GM12873 (cell line): ENCODE measurements at regions not wholly inside any gene's neighbourhood (a gene's known extent, or its start where the extent isn't known, plus 50 kb on each side); places are given as distances from the start of the nearest gene placed in this dataset.

Source experiments
- TF ChIP-seq, protein P1 (sequence below): IDR thresholded peaks from 2 replicates; pipeline ENCODE4 v1.5.1; 2012; ENCODE audit warnings: low read depth, mild to moderate bottlenecking, moderate library complexity, low read length, control low read depth; ENCODE audit not compliant: insufficient read depth; ENCODE audit errors: missing control alignments

GRCh38 chr10:52542906-52543305, 228.8 kb downstream of the DKK1 start:
- TF ChIP-seq, protein P1, sequence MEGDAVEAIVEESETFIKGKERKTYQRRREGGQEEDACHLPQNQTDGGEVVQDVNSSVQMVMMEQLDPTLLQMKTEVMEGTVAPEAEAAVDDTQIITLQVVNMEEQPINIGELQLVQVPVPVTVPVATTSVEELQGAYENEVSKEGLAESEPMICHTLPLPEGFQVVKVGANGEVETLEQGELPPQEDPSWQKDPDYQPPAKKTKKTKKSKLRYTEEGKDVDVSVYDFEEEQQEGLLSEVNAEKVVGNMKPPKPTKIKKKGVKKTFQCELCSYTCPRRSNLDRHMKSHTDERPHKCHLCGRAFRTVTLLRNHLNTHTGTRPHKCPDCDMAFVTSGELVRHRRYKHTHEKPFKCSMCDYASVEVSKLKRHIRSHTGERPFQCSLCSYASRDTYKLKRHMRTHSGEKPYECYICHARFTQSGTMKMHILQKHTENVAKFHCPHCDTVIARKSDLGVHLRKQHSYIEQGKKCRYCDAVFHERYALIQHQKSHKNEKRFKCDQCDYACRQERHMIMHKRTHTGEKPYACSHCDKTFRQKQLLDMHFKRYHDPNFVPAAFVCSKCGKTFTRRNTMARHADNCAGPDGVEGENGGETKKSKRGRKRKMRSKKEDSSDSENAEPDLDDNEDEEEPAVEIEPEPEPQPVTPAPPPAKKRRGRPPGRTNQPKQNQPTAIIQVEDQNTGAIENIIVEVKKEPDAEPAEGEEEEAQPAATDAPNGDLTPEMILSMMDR: no peak

GRCh38 chr10:52551046-52551445, 221.5 kb downstream of the MBL2 start:
- TF ChIP-seq, protein P1: no peak

DNA sequence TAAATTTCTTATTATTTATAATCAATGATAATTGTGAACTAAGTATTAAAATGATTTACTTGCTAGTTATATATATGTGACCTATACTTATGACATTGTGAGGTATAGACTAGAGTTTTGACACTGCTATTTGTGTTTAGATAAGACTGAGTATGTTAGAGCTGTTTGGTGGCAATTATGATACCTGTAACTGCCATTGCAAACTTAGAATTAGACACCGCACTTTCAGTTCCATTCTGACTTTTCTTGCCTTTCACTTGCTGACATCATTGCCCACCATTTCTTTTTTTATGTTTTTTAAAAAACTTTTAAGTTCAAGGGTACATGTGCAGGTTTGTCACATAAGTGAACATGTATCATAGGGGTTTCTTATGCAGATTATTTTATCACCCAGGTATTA, 214.5 kb downstream of the MBL2 start:
- TF ChIP-seq, protein P1: no peak

DNA sequence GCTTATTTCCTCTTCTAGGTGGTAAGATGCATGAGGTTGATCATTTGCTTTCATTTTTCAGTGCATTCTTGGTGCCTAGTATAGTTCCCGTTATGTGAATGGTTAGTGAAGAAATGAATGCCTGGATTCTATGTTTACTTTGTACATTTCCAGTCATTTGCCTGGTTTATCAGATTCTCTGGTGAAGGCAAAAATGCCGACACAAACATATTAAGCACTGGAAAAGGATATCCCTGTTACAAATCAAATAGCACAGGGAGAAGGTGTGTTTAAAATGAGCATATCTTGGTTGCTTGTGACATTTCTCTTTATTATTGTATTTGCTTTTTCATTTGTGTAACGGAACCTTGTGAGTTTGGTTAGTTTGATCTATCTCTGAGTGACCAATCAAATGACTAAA, 211.3 kb downstream of the MBL2 start:
- TF ChIP-seq, protein P1: no peak

- TF ChIP-seq, protein P1: no peak
Observed at GRCh38 chr10:52563360-52563759, 209.2 kb downstream of the MBL2 start.

DNA sequence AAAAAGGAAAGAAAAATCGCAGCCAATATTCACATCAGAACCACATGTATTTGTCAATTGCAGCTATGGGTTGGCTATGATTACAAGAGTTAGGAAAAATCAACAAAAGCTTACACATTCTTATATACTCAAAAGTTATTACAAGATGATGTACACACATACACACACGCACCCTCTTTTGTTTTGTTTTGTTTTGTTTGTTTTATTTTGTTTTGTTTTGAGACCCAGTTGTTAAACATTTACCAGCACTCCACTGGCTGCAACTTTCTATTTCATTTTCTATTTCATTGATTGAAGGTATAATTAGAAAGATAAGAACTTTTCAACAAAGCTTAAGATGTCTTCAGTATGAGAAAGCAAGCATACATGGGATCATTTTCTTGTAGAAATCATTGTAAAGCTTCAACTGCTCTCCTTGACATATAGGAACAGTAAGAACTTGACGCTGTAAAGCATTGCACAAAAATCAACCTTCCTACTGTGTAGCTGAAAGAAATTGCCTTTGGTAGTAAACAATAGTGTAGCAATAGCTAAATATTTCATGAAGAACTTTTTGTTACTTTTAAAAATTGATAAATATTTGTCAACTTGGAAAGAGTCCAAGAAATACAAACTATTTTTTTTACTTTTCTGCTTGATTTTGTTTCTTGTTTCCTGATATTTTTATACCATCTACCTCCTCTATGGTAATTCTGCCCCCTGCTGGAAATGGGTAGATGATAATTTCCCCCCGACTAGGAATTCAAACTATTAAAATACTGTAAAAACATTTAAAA, 205.9 kb downstream of the MBL2 start:
- TF ChIP-seq, protein P1: no peak

DNA sequence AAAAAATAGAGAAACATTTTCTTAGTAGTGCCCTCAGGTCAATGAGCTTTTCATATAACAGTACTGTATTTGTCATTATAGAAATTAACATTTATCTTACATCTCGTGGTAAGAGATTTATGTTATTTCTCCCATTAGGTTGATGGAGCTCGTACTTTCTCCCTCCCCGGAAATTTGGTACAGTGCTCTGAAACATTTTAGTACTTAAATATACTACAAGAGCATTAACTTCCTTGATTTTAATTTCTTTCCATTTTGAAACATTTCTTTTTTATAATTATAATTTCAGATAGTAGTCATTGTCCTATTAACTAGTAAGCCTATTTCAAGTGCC, 205.4 kb downstream of the MBL2 start:
- TF ChIP-seq, protein P1: no peak

GRCh38 chr10:52568309-52568708, 204.3 kb downstream of the MBL2 start:
- TF ChIP-seq, protein P1: no peak
